Neural crest cell (in vitro differentiated cells): ENCODE measurements at regions not wholly inside any gene's neighbourhood (a gene's known extent, or its start where the extent isn't known, plus 50 kb on each side); places are given as distances from the start of the nearest gene placed in this dataset.

Experiments used
- DNase-seq: peaks from one replicate; pipeline ENCODE4 v3.0.0; 2021; ENCODE audit warnings: low read depth, mixed read lengths, low spot score
- H3K27ac Mint-ChIP-seq: one replicate; pipeline ENCODE4 v1.8.0; 2021; ENCODE audit warnings: mild to moderate bottlenecking, mixed read lengths; ENCODE audit not compliant: unreplicated experiment
- H3K27me3 Mint-ChIP-seq: 2 replicates; pipeline ENCODE4 v1.8.0; 2021; ENCODE audit warnings: low read depth, mild to moderate bottlenecking, mixed read lengths
- H3K36me3 Mint-ChIP-seq: 2 replicates; pipeline ENCODE4 v1.8.0; 2021; ENCODE audit warnings: low read depth, mild to moderate bottlenecking, mixed read lengths
- H3K4me1 Mint-ChIP-seq: 2 replicates; pipeline ENCODE4 v1.8.0; 2021; ENCODE audit warnings: mixed read lengths
- H3K4me3 Mint-ChIP-seq: one replicate; pipeline ENCODE4 v1.8.0; 2021; ENCODE audit warnings: mild to moderate bottlenecking, mixed read lengths
- H3K9me3 Mint-ChIP-seq: 2 replicates; pipeline ENCODE4 v1.8.0; 2021; ENCODE audit warnings: mixed read lengths
- CTCF ChIP-seq: fragments of 200-600 bp; sonication (generic); conservative IDR thresholded peaks from 2 replicates; pipeline ENCODE4 v1.5.0; 2021; ENCODE audit warnings: antibody characterized with exemption, mild to moderate bottlenecking

- Mint-ChIP-seq H3K36me3 (no peaks in the 10 kb centered on the region), H3K4me1 (no peaks in the 10 kb centered on the region), H3K4me3 (no peak overlapping the region), H3K27me3 (peaks cover 4% of the 10 kb centered on the region), H3K27ac (no peak overlapping the region), H3K9me3 (no peaks in the 10 kb centered on the region)
- no peak for DNase-seq
- no peak for TF ChIP-seq CTCF
These were observed 142.2 kb upstream of the VWC2 start for GRCh38 chr7:49631071-49631815.

GRCh38 chr7:49631960-49632359 lies 141.5 kb upstream of the VWC2 start:
- TF ChIP-seq CTCF: no peak
- H3K4me3 Mint-ChIP-seq: no peak overlapping the region
- H3K36me3 Mint-ChIP-seq: no peaks in the 10 kb centered on the region
- peaks cover 4% of the 10 kb centered on the region for H3K27me3 Mint-ChIP-seq
- no peaks in the 10 kb centered on the region for H3K9me3 Mint-ChIP-seq
- no peaks in the 10 kb centered on the region for H3K4me1 Mint-ChIP-seq
- no peak overlapping the region for H3K27ac Mint-ChIP-seq
- no peak for DNase-seq

GRCh38 chr7:49635800-49636199 lies 137.6 kb upstream of the VWC2 start:
- Mint-ChIP-seq H3K27me3 (peaks cover 4% of the 10 kb centered on the region), H3K27ac (no peak overlapping the region), H3K36me3 (no peaks in the 10 kb centered on the region), H3K4me1 (no peaks in the 10 kb centered on the region), H3K4me3 (no peak overlapping the region), H3K9me3 (no peaks in the 10 kb centered on the region)
- TF ChIP-seq CTCF: no peak
- no peak for DNase-seq

GRCh38 chr7:49636400-49636799 lies 137.0 kb upstream of the VWC2 start:
- TF ChIP-seq CTCF: no peak
- Mint-ChIP-seq H3K4me1 (no peaks in the 10 kb centered on the region), H3K9me3 (no peaks in the 10 kb centered on the region), H3K27ac (no peak overlapping the region), H3K36me3 (no peaks in the 10 kb centered on the region), H3K27me3 (peaks cover 4% of the 10 kb centered on the region), H3K4me3 (no peak overlapping the region)
- DNase-seq: no peak

GRCh38 chr7:49638166-49638565 lies 135.3 kb upstream of the VWC2 start:
- TF ChIP-seq CTCF: no peak
- Mint-ChIP-seq H3K27me3 (peaks cover 4% of the 10 kb centered on the region), H3K27ac (no peak overlapping the region), H3K9me3 (no peaks in the 10 kb centered on the region), H3K4me1 (no peaks in the 10 kb centered on the region), H3K4me3 (no peak overlapping the region), H3K36me3 (no peaks in the 10 kb centered on the region)
- DNase-seq: no peak
